GM21390 (cell line): ENCODE measurements at regions not wholly inside any gene's neighbourhood (a gene's known extent, or its start where the extent isn't known, plus 50 kb on each side); places are given as distances from the start of the nearest gene placed in this dataset.
"Not testable (repeated sequence)": the region's sequence is repeated elsewhere in the genome, so short reads cannot be mapped to it uniquely, and the experiment has no call there.

Experiments
- ATAC-seq: cut with Tn5 transposase; IDR thresholded peaks from one replicate; pipeline ENCODE4 v1.9.1; 2021; ENCODE audit not compliant: unreplicated experiment

DNA sequence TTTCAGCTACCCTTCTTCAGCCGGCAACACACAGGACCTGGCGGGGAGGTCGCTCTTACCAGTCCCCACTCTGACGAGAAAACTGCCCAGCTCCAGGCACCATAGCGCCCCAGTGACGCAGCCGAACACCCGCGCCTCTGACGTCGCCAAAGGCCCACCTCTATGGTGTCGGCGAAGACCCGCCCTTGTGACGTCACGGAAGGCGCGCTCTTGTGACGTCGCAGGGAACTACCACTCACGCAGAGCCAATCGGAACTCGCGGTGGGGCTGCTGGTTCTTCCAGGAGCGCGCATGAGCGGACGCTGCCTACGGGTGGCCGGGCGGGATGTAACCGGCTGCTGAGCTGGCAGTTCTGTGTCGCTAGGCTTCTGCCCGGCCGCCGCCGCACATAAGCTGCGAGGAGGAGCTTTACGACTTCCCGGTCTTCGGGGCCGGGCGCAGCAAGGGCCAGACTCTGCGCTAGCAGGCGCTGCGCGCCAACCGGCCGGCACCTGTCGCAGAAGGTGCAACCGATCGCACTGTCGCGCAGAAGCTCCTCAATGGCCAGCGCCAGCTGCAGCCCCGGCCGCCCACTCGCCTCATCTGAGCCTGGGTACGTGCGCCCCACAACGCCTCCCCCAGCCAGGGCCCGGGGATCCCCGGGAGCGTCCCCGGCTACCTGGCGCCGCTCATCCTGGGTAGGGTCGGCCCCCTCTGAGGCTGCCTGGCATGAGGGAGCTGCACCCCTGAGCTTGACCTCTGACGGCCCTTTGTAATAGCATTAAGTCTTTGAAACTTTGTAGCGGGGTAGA is 121.3 kb upstream of the FBXO28 start:
- peak; percentile 100 for ATAC-seq

DNA sequence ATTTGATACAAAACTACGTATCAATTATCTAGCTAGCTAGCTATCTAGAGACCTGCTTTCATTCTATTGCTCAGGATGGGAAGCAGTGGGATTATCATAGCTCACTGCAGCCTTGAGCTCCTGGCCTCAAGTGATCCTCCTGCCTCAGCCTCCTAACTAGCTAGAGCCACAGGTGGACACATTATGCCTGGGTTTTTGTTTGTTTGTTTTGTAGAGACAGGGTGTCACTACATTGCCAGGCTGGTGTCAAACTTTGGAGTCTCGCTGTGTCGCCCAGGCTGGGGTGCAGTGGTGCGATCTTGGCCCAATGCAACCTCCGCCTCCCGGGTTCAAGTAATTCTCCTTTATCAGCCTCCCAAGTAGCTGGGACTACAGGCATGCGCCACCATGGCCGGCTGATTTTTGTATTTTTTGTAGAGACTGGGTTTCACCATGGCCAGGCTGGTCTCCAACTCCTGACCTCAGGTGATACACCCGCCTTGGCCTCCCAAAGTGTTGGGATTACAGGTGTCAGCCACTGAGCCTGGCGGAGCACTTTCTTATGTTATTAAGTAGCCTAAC is 122.5 kb upstream of the FBXO28 start:
- ATAC-seq, result not testable (repeated sequence)

DNA sequence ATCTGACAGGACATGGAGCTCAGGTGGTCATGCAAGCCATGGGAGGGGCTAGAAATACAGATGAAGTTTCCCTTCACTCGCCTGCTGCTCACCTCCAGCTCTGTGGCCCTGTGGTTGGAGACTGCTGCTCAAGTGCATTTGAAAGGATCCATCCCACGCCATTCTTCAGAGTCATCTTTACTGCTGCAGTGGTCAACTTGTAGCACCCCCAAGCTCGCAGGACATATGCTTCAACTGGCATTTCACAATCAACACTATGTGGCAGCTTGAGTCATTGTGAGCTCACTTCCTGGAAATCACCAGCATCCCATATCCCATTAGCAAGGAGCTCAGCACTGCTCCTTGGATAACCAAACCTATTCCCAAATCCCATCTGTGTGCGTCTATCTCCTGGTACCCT is 116.2 kb upstream of the TP53BP2 start:
- not testable (repeated sequence) for ATAC-seq

DNA sequence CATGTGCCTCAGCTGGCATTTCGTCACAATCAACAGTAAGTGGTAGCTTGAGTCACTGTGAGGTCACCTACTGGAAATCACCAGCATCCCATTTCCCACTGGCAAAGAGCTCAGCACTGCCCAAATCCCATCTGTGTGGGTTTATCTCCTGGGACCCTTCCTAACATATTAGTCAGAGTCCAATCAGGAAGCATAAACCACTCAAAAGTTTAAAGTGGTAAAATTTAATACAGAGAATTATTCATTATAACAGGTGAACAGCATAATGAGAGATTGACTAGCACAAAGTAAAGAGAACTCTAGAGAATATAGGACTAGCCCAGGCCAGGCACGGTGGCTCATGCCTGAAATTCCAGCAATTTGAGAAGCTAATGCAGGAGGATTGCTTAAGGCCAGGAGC is 107.1 kb upstream of the TP53BP2 start:
- ATAC-seq, result not testable (repeated sequence)

DNA sequence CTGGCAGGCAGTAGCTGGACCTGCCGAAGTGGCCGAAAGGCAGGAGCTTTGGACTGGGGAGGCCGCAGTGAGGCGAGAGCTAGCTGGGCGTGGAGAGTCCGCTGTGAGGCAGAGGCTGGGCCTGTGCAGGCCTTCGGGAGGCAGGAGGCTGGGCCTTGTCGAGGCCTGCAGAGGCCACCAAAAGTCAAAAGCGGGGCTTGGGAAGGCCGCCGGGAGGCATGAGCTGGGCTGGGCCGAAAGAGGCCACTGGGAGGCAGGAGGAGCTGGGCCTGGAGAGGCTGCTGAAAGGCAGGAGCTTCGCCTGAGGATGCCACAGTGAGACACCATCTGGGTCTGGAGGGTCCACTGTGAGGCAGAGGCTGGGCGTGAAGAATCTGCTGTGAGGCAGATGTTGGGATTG is 105.8 kb upstream of the TP53BP2 start:
- not testable (repeated sequence) for ATAC-seq

DNA sequence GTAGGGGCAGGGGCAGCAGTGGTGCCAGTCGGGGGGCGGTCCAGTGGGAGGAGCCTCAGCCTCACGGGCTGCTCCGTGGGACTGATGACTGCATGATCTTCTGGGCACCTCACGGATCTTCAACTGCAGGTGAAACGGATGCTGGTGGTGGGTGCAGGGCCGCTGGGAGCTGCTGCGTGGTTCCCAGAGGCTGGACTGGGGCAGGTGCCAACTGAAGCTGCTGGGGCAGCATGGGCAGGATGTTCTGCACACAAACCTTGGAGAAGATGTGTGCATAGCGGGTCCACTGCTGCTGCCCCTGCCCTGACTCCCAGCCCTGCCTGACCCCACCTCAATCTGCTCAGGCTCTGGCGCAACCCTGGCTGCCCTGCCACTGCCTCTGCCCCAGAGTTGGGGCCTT is 104.2 kb upstream of the TP53BP2 start:
- ATAC-seq, result not testable (repeated sequence)

DNA sequence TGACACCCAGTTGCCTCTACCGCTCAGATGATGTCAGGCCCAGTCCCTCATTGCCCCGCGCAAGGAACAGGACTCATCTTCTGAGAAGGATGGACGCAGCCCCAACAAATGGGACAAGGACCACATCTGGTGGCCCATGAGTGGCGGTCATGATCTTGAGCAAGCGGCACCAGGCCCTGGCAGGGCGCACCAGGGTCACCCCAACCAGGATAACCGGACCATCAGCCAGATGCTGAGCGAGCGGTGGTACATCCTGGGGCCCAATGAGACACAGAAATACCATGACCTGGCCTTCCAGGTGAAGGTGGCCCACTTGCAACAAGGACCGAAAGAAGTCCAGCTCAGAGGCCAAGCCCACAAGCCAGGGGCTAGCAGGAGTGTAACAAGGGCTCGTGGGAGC is 102.3 kb upstream of the TP53BP2 start:
- not testable (repeated sequence) for ATAC-seq

DNA sequence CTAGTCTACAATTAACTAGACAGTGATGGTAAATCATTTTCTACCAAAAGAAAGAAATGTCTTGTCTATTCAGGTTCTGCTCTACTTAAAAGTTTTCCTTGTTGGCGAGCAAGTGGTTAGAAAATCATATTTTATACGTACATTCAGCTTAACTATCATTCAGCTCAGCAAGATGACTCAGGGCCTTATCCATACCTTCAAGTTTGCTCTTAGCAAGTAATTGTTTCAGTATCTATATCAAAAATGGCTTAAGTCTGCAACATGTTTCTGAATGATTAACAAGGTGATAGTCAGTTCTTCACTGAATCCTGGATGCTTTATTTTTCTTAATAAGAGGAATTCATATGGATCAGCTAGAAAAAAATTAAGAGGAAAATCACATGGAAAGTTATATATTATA is 90.8 kb upstream of the TP53BP2 start:
- ATAC-seq, result not testable (repeated sequence)

DNA sequence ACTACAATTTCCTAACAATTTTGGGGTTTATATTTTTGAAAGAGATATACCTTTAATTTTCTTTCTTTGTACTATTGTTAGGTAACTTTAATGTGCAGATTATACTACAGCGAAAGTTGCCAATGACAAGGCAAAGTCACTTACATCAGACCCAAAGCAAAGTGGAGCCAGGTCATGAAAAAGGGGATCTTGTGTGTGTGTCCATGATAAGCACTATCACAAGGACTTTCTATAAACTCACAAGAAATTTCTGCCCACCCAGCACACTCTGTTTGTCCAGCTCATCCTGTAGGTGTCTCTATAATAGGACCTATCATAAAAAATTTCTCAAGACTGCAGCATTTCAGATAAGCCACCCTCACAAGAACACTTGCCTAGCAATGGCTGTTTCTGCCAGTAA is 85.7 kb upstream of the TP53BP2 start:
- not testable (repeated sequence) for ATAC-seq

DNA sequence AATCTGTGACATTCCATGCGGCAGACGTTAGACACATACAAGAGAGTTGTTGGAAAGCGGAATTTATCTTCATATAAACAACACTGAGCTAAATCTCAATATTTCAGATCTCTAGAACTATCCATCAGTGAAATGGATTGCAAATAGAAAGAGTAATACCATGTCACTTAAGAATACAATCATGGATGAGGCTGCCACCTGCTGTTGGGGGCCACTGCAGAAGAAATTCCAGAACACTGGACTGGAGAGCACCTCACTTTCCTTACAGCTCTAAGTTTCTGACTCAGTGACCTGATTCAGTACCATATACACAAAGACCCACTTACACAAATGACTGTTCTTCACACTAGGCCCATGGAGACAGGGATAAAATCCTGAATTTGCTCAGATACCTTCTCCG is 75.1 kb upstream of the TP53BP2 start:
- ATAC-seq, result not testable (repeated sequence)

DNA sequence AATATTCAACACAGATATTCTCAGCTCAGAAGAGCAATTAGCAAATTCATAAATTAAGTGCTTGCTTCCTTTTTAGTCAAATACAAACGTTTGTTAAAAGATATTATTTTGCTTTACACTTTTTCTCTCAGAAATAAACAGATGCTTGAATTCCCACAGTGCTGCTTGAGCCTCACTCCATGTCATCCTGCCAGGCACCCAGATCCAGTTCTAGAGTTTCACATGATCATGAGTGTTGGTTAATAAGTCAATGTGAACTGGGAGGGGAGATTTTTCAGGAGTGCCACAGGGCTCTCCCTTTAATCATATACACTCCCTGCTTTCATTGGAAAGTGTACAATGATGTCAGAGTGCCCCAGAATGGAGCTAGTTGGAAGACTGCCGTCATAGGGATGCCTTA is 69.7 kb upstream of the TP53BP2 start:
- ATAC-seq, result not testable (repeated sequence)

DNA sequence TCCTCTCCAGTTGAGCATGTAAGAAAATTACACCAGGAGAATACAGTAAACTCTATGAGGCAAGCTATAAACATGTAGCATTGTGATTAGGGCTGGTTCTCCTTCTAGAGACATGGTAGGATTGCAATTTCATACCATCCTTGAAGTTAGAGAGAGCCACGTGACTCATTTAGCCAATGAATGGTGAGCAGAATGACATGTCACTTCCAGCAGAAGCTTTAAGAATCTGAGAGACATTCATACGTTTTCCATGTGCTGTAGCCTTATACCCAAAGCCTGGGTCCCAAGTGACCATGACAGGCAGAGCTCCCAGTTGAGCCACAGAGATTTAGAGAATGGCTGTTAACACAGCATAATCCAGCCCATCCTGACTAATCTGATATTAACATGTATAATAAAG is 68.0 kb upstream of the TP53BP2 start:
- ATAC-seq, result not testable (repeated sequence)

DNA sequence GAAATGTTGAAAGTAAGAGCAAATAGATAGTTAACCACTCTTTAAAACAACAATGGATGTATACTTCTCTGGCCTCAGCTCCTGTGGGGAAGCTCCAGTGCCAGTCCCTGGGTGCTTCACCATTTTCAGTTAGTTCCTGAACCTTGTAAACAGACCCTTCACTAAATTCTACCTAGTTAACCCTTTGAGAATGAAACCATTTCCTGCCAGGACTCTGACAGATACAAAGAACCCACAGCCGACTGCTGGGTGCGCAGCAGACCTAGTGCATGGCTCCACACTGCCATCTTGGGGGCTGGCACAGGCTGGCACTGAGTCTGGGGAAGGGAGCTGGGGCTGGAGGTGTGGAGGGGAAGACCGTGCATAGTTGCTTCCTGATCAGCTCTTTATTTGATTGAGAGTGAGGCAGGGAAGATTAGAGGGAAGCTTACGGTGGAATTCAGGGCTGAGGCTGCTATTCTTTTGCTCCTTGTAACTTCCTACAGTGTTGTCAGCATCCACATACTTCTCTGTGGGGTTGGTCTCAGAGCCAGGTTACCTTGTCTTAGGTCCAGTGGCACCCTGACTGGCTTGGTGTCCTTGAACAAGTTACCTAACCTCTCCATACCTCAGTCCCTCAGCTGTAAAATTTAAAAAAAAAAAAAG is 62.3 kb upstream of the TP53BP2 start:
- ATAC-seq, result not testable (repeated sequence)

DNA sequence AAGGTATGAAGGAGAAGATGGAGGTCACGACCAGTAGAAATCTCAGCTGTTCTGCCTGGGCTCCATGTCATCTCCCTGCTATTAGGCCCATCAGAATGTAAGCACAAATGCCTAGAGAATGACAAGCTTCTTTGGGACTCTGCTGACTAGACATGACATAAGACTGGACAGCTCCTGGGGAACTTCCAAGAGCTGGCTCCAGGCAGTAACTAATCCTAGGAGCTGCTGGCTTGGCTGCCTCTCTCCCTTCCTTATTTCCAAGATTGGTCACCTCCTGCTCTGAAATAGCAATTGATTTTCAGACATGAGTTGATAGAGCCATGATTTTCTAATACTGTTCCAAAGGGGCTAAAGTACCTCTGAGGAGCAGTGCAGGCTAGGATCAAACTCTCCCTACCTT is 57.5 kb upstream of the TP53BP2 start:
- ATAC-seq, result not testable (repeated sequence)

DNA sequence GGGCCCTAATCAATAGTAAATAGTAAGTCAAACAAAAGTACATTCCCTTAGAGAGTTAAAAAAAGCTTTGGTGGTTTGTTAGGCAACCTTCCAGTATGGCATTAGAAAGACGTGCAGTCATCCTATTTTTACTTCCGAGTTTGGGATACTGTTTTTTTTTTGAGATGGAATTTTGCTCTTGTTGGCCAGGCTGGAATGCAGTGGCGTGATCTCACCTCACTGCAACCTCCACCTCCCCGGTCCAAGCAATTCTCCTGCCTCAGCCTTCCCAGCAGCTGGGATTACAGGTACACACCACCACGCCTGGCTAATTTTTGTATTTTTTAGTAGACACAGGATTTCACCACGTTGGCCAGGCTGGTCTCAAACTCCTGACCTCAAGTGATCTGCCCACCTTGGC is 54.0 kb upstream of the TP53BP2 start:
- not testable (repeated sequence) for ATAC-seq

DNA sequence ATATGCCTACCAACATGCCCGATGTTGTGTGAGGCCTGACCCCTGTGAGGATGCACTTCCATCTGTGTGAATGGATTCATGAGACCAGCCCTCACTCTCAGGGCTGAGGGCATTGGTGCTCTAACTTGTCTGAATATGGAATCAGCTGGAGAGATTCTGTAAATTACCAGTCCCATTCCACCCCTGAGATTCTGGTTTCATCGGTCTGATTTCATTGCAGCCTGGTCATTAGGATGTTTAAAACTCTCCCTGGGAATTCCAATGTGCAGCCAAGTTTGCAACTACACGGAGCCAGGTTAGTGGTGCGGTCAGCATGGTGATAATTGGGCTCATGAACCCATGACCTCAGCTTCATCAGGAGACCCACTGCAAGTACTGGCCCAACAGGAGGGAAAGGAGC is 51.4 kb upstream of the TP53BP2 start:
- not testable (repeated sequence) for ATAC-seq

DNA sequence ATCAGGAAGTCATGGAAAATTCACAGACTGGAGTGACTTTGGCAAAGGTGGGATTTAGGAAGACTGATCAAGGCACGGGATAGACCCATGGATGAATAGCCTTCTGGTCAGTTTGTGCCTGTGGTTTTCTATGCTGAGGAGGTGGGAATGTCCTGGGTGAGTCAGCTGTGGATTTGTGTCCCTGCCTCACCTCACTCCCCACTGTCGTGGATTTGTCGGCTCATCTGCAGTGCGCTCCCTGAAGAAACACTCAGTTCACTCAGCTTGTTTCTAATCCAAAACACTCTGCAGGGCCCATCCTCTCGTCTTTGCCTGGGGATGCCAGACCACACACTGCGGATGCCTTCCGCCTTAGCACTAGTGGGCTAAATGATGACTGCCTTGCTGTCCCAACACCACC is 50.2 kb upstream of the TP53BP2 start:
- not testable (repeated sequence) for ATAC-seq
